ENCODE measurements at regions not wholly inside any gene's neighbourhood (a gene's known extent, or its start where the extent isn't known, plus 50 kb on each side); places are given as distances from the start of the nearest gene placed in this dataset.

DNA sequence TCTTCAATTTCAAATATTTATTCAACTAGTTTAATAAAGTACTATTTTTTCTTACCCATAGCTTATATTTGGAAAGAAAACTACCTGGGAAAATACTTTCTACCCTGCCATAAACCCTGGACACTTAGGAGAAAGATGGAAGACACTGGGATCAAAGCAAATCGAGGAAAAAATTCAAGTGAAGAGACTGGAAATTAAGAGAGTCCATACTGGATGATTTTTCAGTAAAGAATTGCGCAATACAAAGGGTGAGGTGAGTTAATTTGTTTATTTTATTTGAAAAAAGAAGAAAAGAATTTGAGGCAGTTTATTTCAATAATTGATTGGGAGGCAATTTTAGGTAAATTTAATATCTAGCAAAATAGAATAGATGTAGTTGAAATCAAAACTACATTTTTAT lies 331.8 kb upstream of the ITGA1 start:
- Histone ChIP-seq H3K4me3 (ENCODE audit: low read depth, low read length) (no peak overlapping the region), H3K4me1 (ENCODE audit: control insufficient read depth, insufficient read depth, low read length) (peaks cover 26% of the 10 kb centered on the region), H3K36me3 (ENCODE audit: control insufficient read depth, insufficient read depth, low read length) (no peaks in the 10 kb centered on the region), H3K27me3 (ENCODE audit: control insufficient read depth, insufficient read depth, low read length) (no peaks in the 10 kb centered on the region), H3K9ac (ENCODE audit: low read depth, low read length) (no peak overlapping the region), H3K9me3 (ENCODE audit: control insufficient read depth, insufficient read depth, low read length) (no peaks in the 10 kb centered on the region), H3K27ac (ENCODE audit: low read depth, low read length) (no peak overlapping the region)

- no peak overlapping the region for H3K27ac ChIP-seq (ENCODE audit: low read depth, low read length)
- no peaks in the 10 kb centered on the region for H3K27me3 ChIP-seq (ENCODE audit: control insufficient read depth, insufficient read depth, low read length)
- peaks cover 7% of the 10 kb centered on the region; the same call in 1 of the 2 replicates for H3K4me1 ChIP-seq (ENCODE audit: control insufficient read depth, insufficient read depth, low read length)
- no peaks in the 10 kb centered on the region for H3K36me3 ChIP-seq (ENCODE audit: control insufficient read depth, insufficient read depth, low read length)
- no peak overlapping the region for H3K4me3 ChIP-seq (ENCODE audit: low read depth, low read length)
- H3K9me3 ChIP-seq (ENCODE audit: control insufficient read depth, insufficient read depth, low read length): no peaks in the 10 kb centered on the region
- no peak overlapping the region for H3K9ac ChIP-seq (ENCODE audit: low read depth, low read length)
Measured at GRCh38 chr5:52457810-52458209, 329.9 kb upstream of the ITGA1 start.

GRCh38 chr5:52466113-52466512 lies 321.6 kb upstream of the ITGA1 start:
- H3K4me1 ChIP-seq (ENCODE audit: control insufficient read depth, insufficient read depth, low read length): no peaks in the 10 kb centered on the region
- H3K9me3 ChIP-seq (ENCODE audit: control insufficient read depth, insufficient read depth, low read length): no peaks in the 10 kb centered on the region
- H3K4me3 ChIP-seq (ENCODE audit: low read depth, low read length): no peak overlapping the region
- no peak overlapping the region for H3K9ac ChIP-seq (ENCODE audit: low read depth, low read length)
- no peaks in the 10 kb centered on the region for H3K36me3 ChIP-seq (ENCODE audit: control insufficient read depth, insufficient read depth, low read length)
- no peaks in the 10 kb centered on the region for H3K27me3 ChIP-seq (ENCODE audit: control insufficient read depth, insufficient read depth, low read length)
- H3K27ac ChIP-seq (ENCODE audit: low read depth, low read length): no peak overlapping the region

DNA sequence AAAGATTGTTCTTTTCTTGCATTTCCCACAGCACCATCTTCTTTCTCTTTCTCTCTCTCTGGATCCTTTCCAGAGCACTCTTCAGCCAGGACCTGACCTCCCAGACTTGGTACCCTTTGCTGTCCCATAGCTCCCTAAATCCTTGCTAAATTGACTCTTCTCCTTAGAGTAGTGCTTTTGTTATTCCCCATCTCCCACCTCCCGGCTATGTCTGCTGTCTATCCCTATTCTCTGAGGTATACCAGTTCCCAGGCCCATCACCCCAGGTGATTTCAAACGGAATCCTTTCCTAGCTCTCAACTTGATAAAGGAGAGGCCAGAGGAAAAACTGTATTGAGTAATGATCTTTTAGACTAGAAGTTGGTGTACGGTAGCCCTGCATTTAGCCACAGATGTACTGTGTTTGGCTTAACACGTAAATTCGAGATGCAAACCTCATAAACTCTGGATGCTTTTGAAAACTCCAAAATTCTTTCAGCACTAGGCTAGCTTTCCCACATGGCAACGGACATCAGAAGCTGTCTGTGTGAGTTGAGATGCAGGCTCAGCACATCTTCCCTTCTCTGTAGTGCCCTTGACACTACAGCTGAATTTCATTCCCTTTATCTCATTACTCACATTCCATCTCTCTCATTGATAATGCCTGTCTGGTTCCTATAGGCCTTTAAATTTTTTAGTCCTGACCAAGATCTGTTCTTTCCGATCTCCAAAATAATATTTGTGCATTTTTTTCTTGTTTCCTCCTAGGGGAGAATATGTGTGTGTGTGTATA lies 320.8 kb upstream of the ITGA1 start:
- no peaks in the 10 kb centered on the region for H3K27me3 ChIP-seq (ENCODE audit: control insufficient read depth, insufficient read depth, low read length)
- H3K4me1 ChIP-seq (ENCODE audit: control insufficient read depth, insufficient read depth, low read length): no peaks in the 10 kb centered on the region
- no peak overlapping the region for H3K9ac ChIP-seq (ENCODE audit: low read depth, low read length)
- H3K9me3 ChIP-seq (ENCODE audit: control insufficient read depth, insufficient read depth, low read length): no peaks in the 10 kb centered on the region
- no peaks in the 10 kb centered on the region for H3K36me3 ChIP-seq (ENCODE audit: control insufficient read depth, insufficient read depth, low read length)
- no peak overlapping the region for H3K4me3 ChIP-seq (ENCODE audit: low read depth, low read length)
- H3K27ac ChIP-seq (ENCODE audit: low read depth, low read length): no peak overlapping the region

DNA sequence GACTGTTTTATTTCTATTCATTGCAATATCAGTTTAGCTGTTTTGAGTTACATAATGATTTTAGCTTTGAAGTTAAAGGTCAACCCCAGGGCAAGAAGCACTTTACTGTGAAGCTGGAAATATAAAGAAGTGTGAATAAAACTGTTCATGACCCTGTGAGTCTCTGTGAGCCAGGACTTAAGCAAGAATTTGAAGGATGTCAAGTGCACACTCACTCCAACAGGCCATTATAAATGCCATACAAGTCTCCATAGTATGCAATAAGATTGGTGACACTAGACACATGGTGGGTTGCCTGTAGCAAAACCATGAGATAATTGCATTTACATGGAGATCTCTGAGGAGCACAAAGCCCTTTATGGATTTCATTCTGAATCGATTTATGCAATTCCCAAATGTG lies 318.7 kb upstream of the ITGA1 start:
- Histone ChIP-seq H3K27me3 (ENCODE audit: control insufficient read depth, insufficient read depth, low read length) (no peaks in the 10 kb centered on the region), H3K9ac (ENCODE audit: low read depth, low read length) (no peak overlapping the region), H3K36me3 (ENCODE audit: control insufficient read depth, insufficient read depth, low read length) (no peaks in the 10 kb centered on the region), H3K4me3 (ENCODE audit: low read depth, low read length) (no peak overlapping the region), H3K9me3 (ENCODE audit: control insufficient read depth, insufficient read depth, low read length) (no peaks in the 10 kb centered on the region), H3K27ac (ENCODE audit: low read depth, low read length) (no peak overlapping the region), H3K4me1 (ENCODE audit: control insufficient read depth, insufficient read depth, low read length) (no peaks in the 10 kb centered on the region)

- Histone ChIP-seq H3K9me3 (ENCODE audit: control insufficient read depth, insufficient read depth, low read length) (no peaks in the 10 kb centered on the region), H3K27ac (ENCODE audit: low read depth, low read length) (no peak overlapping the region), H3K4me3 (ENCODE audit: low read depth, low read length) (no peak overlapping the region), H3K9ac (ENCODE audit: low read depth, low read length) (no peak overlapping the region), H3K36me3 (ENCODE audit: control insufficient read depth, insufficient read depth, low read length) (no peaks in the 10 kb centered on the region), H3K27me3 (ENCODE audit: control insufficient read depth, insufficient read depth, low read length) (no peaks in the 10 kb centered on the region), H3K4me1 (ENCODE audit: control insufficient read depth, insufficient read depth, low read length) (no peaks in the 10 kb centered on the region)
Measured at GRCh38 chr5:52469420-52469819, 318.3 kb upstream of the ITGA1 start.

DNA sequence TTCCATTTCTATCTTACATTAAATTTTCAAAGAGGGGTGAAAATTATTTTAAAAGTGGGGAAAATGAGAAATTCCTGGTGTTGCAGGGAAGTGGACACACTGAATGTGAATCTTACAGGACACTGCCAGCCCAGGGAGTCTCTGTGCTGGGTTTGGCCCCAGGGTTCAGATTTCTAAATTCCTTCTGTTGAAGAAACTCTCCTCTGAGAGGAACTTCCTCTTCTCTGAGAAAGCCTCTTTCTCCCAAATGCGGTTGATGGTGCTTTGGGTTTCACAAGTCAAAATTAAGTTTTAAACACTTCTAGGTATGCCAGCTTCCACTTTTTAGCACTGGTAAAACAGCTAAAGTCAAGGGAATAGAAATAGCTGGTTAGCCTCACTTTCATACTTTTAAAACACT lies 317.9 kb upstream of the ITGA1 start:
- Histone ChIP-seq H3K27me3 (ENCODE audit: control insufficient read depth, insufficient read depth, low read length) (no peaks in the 10 kb centered on the region), H3K9ac (ENCODE audit: low read depth, low read length) (no peak overlapping the region), H3K36me3 (ENCODE audit: control insufficient read depth, insufficient read depth, low read length) (no peaks in the 10 kb centered on the region), H3K27ac (ENCODE audit: low read depth, low read length) (no peak overlapping the region), H3K9me3 (ENCODE audit: control insufficient read depth, insufficient read depth, low read length) (no peaks in the 10 kb centered on the region), H3K4me3 (ENCODE audit: low read depth, low read length) (no peak overlapping the region), H3K4me1 (ENCODE audit: control insufficient read depth, insufficient read depth, low read length) (no peaks in the 10 kb centered on the region)

DNA sequence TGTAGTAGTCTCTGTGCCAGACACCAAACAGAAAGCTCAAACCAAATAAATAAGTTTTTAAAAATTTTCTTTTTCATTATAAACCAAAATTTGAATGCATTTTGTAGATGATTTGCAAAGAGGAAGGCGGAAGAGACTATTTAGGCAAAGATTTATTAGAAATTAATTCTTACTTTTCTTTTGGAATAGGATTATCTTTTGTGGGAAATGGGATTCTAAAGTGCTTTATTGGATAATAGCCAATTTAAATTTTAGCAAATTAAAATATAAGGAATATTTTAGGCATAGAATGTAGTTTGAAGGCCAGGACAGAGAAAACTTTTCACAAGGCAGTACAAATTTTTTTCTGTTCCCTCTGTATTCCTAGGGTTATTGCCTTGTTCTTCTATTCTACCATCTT lies 311.4 kb upstream of the ITGA1 start:
- Histone ChIP-seq H3K9ac (ENCODE audit: low read depth, low read length) (no peak overlapping the region), H3K27ac (ENCODE audit: low read depth, low read length) (no peak overlapping the region), H3K36me3 (ENCODE audit: control insufficient read depth, insufficient read depth, low read length) (no peaks in the 10 kb centered on the region), H3K9me3 (ENCODE audit: control insufficient read depth, insufficient read depth, low read length) (no peaks in the 10 kb centered on the region), H3K4me1 (ENCODE audit: control insufficient read depth, insufficient read depth, low read length) (no peaks in the 10 kb centered on the region), H3K4me3 (ENCODE audit: low read depth, low read length) (no peak overlapping the region), H3K27me3 (ENCODE audit: control insufficient read depth, insufficient read depth, low read length) (no peaks in the 10 kb centered on the region)

DNA sequence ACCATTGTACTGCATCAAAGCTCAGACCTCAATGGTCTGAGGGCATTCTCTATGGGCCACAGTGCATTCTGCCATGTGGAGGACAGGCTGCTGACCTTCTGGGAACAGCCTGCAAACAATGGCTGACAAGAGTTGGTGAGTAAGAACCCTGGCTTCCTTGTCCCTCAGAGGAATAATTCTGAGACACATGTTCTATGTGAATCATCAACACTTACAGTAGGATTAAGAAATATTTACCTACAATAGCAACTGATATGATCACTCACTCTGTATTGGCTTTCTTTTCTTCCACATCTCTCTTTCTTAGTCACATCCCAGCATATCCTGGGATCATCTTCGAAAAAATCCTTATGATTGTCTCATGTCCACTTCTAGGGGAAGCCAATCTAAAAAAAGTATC lies 306.5 kb upstream of the ITGA1 start:
- no peak overlapping the region for H3K9ac ChIP-seq (ENCODE audit: low read depth, low read length)
- no peaks in the 10 kb centered on the region for H3K36me3 ChIP-seq (ENCODE audit: control insufficient read depth, insufficient read depth, low read length)
- H3K27ac ChIP-seq (ENCODE audit: low read depth, low read length): no peak overlapping the region
- H3K9me3 ChIP-seq (ENCODE audit: control insufficient read depth, insufficient read depth, low read length): no peaks in the 10 kb centered on the region
- H3K4me1 ChIP-seq (ENCODE audit: control insufficient read depth, insufficient read depth, low read length): peaks cover 13% of the 10 kb centered on the region
- no peak overlapping the region for H3K4me3 ChIP-seq (ENCODE audit: low read depth, low read length)
- H3K27me3 ChIP-seq (ENCODE audit: control insufficient read depth, insufficient read depth, low read length): no peaks in the 10 kb centered on the region

GRCh38 chr5:52481851-52482250 lies 305.9 kb upstream of the ITGA1 start:
- no peak overlapping the region for H3K4me3 ChIP-seq (ENCODE audit: low read depth, low read length)
- peaks cover 13% of the 10 kb centered on the region for H3K4me1 ChIP-seq (ENCODE audit: control insufficient read depth, insufficient read depth, low read length)
- H3K9me3 ChIP-seq (ENCODE audit: control insufficient read depth, insufficient read depth, low read length): no peaks in the 10 kb centered on the region

DNA sequence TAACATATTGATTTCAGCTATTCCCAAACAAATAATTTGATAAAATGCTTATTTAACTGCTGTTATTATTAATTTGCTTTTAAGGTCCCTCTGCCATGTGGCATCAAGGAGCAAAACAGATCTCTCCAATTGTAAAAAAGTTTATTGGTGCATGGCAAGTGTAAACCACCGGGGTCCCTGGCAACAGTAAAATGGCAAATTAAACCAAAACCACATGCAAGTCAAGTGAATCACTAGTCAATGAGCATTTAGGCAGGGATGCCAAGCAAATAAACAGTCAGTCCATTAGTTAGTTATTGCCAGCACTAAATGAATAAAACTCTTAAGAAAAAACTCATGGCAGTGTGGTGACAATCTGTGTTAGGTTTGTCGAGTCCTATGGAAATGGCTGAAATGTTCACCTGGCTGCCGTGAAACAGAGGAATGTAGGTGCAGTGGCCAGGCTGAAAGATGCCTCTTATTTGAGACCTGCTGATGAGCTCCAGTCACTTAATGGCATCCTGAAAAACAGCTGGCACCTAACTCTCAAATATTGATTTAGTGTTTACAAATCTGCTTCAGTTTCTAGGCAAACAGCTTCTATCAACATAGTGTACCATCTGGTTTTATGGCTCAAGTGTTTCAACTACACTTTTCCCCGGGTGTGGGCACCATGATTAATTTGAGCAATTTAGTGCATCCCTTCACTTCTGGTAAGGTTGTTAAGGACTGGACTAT lies 296.5 kb upstream of the ITGA1 start:
- Histone ChIP-seq H3K4me3 (ENCODE audit: low read depth, low read length) (no peak overlapping the region), H3K27ac (ENCODE audit: low read depth, low read length) (no peak overlapping the region), H3K4me1 (ENCODE audit: control insufficient read depth, insufficient read depth, low read length) (no peaks in the 10 kb centered on the region), H3K9me3 (ENCODE audit: control insufficient read depth, insufficient read depth, low read length) (no peaks in the 10 kb centered on the region), H3K9ac (ENCODE audit: low read depth, low read length) (no peak overlapping the region), H3K27me3 (ENCODE audit: control insufficient read depth, insufficient read depth, low read length) (no peaks in the 10 kb centered on the region), H3K36me3 (ENCODE audit: control insufficient read depth, insufficient read depth, low read length) (no peaks in the 10 kb centered on the region)

More at GRCh38 chr5:52481851-52482250, 305.9 kb upstream of the ITGA1 start:
- Histone ChIP-seq H3K27me3 (ENCODE audit: control insufficient read depth, insufficient read depth, low read length) (no peaks in the 10 kb centered on the region), H3K27ac (ENCODE audit: low read depth, low read length) (no peak overlapping the region), H3K9ac (ENCODE audit: low read depth, low read length) (no peak overlapping the region), H3K36me3 (ENCODE audit: control insufficient read depth, insufficient read depth, low read length) (no peaks in the 10 kb centered on the region)

All from HUES48 (cell line).